ENCODE measurements at regions not wholly inside any gene's neighbourhood (a gene's known extent, or its start where the extent isn't known, plus 50 kb on each side); places are given as distances from the start of the nearest gene placed in this dataset.

- Histone ChIP-seq H4K20me1 (ENCODE audit: insufficient read depth, low read length) (no peaks in the 10 kb centered on the region), H3K27ac (ENCODE audit: extremely low read length, insufficient read depth, low read length) (no peak overlapping the region), H3K4me3 (replicated peaks in 1 of 3; ENCODE audit: insufficient read depth in 1 of 3, low read depth in 2 of 3, low read length in 3 of 3) (no peak overlapping the region), H3K27me3 (ENCODE audit: control insufficient read depth in 1 of 2, insufficient read depth in 2 of 2, low read length in 2 of 2) (no peaks in the 10 kb centered on the region; a peak in 1 of 5 replicates), H2AFZ (ENCODE audit: low read length) (no peak overlapping the region), H3K4me1 (ENCODE audit: insufficient read depth, low read length) (peaks cover 20% of the 10 kb centered on the region), H3K79me2 (ENCODE audit: insufficient read depth, low read length) (no peaks in the 10 kb centered on the region), H3K9ac (ENCODE audit: insufficient read depth, low read depth, low read length) (no peak overlapping the region), H3K4me2 (ENCODE audit: low read depth, low read length) (peak overlapping the region; percentile 36; the same call in 1 of the 2 replicates), H3K36me3 (replicated peaks in 1 of 2; ENCODE audit: control insufficient read depth in 1 of 2, insufficient read depth in 2 of 2, low read length in 2 of 2) (no peaks in the 10 kb centered on the region), H3K9me3 (ENCODE audit: low read length) (no peaks in the 10 kb centered on the region)
- POLR2A ChIA-PET = no interaction called here
- peak; percentile 32 for FAIRE-seq
- intact Hi-C loops (cut with micrococcal nuclease; ENCODE audit: unreplicated experiment) (no loop called here), in situ Hi-C loops (cut with HindIII; ENCODE audit: extremely low pct_ligation_motif_present, low pct_unique_long_range_greater_than_20kb) (no loop called here)
- 2% methylated on average over 7 of the region's 7 CpGs for WGBS (ENCODE audit: low lambda C conversion rate)
- peak; percentile 45 for DNase-seq (ENCODE audit: low spot score)
- ATAC-seq = peak; percentile 64
- CTCF ChIA-PET (ENCODE audit: low intra/inter-chr PET ratio, low total read pairs) = no interaction called here
- BruUV-seq (replicated peaks) = no TSS peak
- TF ChIP-seq RXRA (CRISPR knock-in tag; IDR thresholded peaks at IDR 0.05) (peak; percentile 55; the same call in 1 of the 2 replicates), TOPORS (CRISPR knock-in tag; IDR thresholded peaks at IDR 0.05) (no peak), ZBTB33 (CRISPR knock-in tag; IDR thresholded peaks at IDR 0.05) (peak; percentile 29; the same call in 1 of the 2 replicates), NR2F6 (IDR thresholded peaks at IDR 0.05) (peak; percentile 96), NR2F6 (CRISPR knock-in tag; IDR thresholded peaks at IDR 0.05) (peak; percentile 96), FOXO1 (CRISPR knock-in tag; IDR thresholded peaks at IDR 0.05) (peak; percentile 85), TEAD3 (CRISPR knock-in tag; optimal IDR thresholded peaks at IDR 0.05; ENCODE audit: borderline replicate concordance) (peak; percentile 52), HNF4G (IDR thresholded peaks at IDR 0.05; ENCODE audit: borderline replicate concordance, low read depth, low read length) (peak; percentile 59), HNF4G (CRISPR knock-in tag; IDR thresholded peaks at IDR 0.05; ENCODE audit: borderline replicate concordance, low read depth) (no peak), BRF2 (CRISPR knock-in tag; IDR thresholded peaks at IDR 0.05) (no peak), NR1H2 (CRISPR knock-in tag; IDR thresholded peaks at IDR 0.05; ENCODE audit: borderline replicate concordance, low read depth) (no peak), KLF16 (CRISPR knock-in tag; IDR thresholded peaks at IDR 0.05) (peak in 1 of 2 experiments; percentile 52; a peak in 1 of 4 replicates), ZNF414 (CRISPR knock-in tag; IDR thresholded peaks at IDR 0.05) (0 out of 2 replicates have a peak, but pooled peaks have one; percentile 40), ZNF225 (CRISPR knock-in tag; IDR thresholded peaks at IDR 0.05) (no peak), DMTF1 (CRISPR knock-in tag; IDR thresholded peaks at IDR 0.05) (no peak), ZNF710 (CRISPR knock-in tag; IDR thresholded peaks at IDR 0.05; ENCODE audit: borderline replicate concordance) (0 out of 2 replicates have a peak, but pooled peaks have one; percentile 48)
Observed at GRCh38 chr9:38195737-38196161, 126.7 kb upstream of the SHB start.
